HL-60 (cell line): ENCODE measurements at regions not wholly inside any gene's neighbourhood (a gene's known extent, or its start where the extent isn't known, plus 50 kb on each side); places are given as distances from the start of the nearest gene placed in this dataset.

Experiments used
- POLR2AphosphoS5 ChIP-seq: IDR thresholded peaks from 2 replicates; pipeline ENCODE4 v1.6.1; 2012; ENCODE audit warnings: low read depth
- REST ChIP-seq: IDR thresholded peaks from 2 replicates; pipeline ENCODE4 v1.6.1; 2012; ENCODE audit warnings: low read depth; ENCODE audit not compliant: insufficient replicate concordance
- TF ChIP-seq, protein P1 (sequence below): IDR thresholded peaks from one replicate; pipeline ENCODE4 v1.5.1; 2011; ENCODE audit warnings: low read length, control low read depth, inconsistent platforms; ENCODE audit not compliant: insufficient read depth

DNA sequence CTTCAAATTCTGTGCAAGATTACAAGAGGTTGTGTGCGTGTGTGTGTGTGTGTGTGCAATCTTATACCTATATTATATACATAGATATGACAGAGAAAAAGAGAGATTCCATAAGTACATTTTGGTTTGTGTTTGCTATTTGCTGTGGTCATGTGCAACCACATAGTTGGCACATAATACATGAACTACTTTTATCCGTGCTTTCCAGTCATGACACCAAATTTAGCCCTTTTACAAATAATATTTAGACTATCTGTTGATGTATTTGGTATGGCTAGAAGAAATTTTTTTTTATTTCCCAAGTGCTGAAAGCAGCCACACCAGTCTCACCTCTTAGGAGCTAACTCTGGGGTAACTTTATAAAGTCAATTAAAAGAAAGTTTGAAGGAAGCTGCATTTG, 63.5 kb upstream of the EGFR start:
- TF ChIP-seq POLR2AphosphoS5 (no peak), REST (no peak)
- TF ChIP-seq, protein P1, sequence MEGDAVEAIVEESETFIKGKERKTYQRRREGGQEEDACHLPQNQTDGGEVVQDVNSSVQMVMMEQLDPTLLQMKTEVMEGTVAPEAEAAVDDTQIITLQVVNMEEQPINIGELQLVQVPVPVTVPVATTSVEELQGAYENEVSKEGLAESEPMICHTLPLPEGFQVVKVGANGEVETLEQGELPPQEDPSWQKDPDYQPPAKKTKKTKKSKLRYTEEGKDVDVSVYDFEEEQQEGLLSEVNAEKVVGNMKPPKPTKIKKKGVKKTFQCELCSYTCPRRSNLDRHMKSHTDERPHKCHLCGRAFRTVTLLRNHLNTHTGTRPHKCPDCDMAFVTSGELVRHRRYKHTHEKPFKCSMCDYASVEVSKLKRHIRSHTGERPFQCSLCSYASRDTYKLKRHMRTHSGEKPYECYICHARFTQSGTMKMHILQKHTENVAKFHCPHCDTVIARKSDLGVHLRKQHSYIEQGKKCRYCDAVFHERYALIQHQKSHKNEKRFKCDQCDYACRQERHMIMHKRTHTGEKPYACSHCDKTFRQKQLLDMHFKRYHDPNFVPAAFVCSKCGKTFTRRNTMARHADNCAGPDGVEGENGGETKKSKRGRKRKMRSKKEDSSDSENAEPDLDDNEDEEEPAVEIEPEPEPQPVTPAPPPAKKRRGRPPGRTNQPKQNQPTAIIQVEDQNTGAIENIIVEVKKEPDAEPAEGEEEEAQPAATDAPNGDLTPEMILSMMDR, result no peak
